ENCODE measurements at regions not wholly inside any gene's neighbourhood (a gene's known extent, or its start where the extent isn't known, plus 50 kb on each side); places are given as distances from the start of the nearest gene placed in this dataset.
A peak's percentile ranks its signal among the peaks of the same experiment; 100 is the strongest.
"Not testable (repeated sequence)": the region's sequence is repeated elsewhere in the genome, so short reads cannot be mapped to it uniquely, and the experiment has no call there.

DNA sequence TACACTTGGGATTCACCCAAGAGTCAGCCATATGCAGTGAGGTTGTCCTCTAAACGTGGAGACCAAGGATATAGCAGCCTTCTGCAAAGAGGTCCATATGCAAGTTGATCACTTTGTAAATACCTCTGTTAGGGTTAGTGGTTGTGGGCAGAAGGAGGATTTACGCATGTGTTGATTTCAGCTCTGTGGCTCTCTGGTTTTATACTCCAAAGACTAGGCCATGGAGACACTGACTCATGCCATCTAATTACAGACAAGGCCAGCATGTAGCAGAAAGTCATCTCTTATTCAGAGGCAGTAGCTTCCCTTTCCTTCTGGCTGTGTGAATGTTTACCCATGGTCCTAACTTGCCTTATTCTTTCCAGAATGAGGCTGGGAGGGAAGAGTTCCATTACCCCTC is 140.9 kb upstream of the GOLGA6L4 start:
- not testable (repeated sequence) for DNase-seq (ENCODE audit: low read depth)

GRCh38 chr15:84097053-84097452 is 138.5 kb upstream of the GOLGA6L4 start:
- DNase-seq (ENCODE audit: low read depth), result not testable (repeated sequence)

DNA sequence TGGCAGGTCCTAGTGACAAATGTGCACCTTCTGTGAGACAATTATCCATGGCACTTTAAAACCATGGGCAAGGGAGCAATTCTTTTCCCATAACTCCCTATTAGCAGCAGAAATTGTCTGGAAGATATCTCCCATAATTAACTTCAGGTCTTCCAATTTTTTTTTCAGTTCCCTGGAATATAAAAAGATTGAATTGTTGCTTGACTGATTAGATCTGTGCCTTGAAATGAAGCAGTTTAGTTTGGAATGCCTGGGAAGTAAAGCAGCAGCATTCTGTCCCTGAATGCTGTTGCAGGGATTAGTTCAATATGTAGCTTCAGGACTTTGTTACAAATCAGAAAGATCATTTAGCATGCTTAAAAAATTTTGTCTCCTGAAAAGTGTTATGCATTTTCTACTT is 137.0 kb upstream of the GOLGA6L4 start:
- no peak for DNase-seq (ENCODE audit: low read depth)

GRCh38 chr15:84099181-84099580 is 136.4 kb upstream of the GOLGA6L4 start:
- peak; percentile 6 for DNase-seq (ENCODE audit: low read depth)

- no peak for DNase-seq (ENCODE audit: low read depth)
Measured at GRCh38 chr15:84103345-84103744, 132.2 kb upstream of the GOLGA6L4 start.

- no peak for DNase-seq (ENCODE audit: low read depth)
Measured at GRCh38 chr15:84104853-84105252, 130.7 kb upstream of the GOLGA6L4 start.

- DNase-seq (ENCODE audit: low read depth), result peak; percentile 4
Measured at GRCh38 chr15:84108728-84109127, 126.8 kb upstream of the GOLGA6L4 start.

- no peak for DNase-seq (ENCODE audit: low read depth)
Measured at GRCh38 chr15:84111575-84111974, 124.0 kb upstream of the GOLGA6L4 start.

DNA sequence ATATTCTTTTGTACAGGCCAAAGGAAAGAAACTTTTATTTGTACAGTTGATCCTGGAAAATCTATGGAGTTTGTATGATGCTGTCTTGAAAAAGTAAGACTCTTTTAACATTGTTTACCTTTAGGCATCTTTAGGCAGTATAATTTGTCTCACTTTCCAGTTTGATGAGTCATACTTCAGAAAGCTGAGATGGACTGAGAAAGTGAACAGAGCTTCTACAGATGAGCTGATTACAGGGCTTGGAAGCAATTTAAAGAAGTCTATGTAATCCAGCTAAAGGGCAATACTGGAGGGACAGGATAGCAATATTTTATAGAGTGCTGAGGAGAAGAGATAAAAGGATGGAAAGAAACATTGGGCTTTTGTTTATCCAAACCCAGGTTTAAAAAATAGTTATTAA is 123.5 kb upstream of the GOLGA6L4 start:
- peak; percentile 19 for DNase-seq (ENCODE audit: low read depth)

- no peak for DNase-seq (ENCODE audit: low read depth)
Measured at GRCh38 chr15:84113919-84114318, 121.7 kb upstream of the GOLGA6L4 start.

DNA sequence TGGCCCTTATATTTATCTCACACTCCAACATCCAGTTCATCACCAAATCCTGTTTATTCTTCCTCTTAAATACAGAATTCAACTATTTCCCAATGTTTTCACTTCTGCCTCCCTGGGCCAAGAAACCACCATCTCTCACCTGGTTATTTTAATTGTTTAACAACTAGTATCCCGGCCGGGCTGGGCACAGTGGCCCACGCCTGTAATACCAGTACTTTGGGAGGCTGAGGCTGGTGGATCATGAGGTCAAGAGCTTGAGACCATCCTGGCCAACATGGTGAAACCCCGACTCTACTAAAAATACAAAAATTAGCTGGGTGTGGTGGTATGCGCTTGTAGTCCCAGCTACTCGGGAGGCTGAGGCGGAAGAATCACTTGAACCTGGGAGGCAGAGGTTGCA is 120.9 kb upstream of the GOLGA6L4 start:
- not testable (repeated sequence) for DNase-seq (ENCODE audit: low read depth)

- not testable (repeated sequence) for DNase-seq (ENCODE audit: low read depth)
Measured at GRCh38 chr15:84119351-84119750, 116.2 kb upstream of the GOLGA6L4 start.

DNA sequence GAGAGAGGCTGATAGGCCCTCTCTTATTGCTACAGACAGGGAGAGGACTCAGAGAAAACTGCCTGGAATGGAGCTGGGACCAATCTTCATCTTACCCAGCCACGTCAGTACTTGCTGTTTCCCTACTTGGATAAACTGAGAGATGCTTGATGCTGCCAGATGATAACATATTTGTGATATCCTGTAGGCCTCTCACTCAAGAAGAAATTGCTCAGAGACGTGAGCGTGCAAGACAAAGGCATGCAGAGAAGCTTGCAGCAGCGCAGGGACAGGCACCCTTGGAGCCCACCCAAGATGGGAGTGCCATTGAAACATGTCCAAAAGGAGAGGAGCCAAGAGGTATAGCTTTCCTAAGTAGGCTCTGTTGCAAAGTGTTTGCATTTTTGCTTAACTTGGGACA is 114.7 kb upstream of the GOLGA6L4 start:
- DNase-seq (ENCODE audit: low read depth), result peak; percentile 7

- peak; percentile 48 for DNase-seq (ENCODE audit: low read depth)
Measured at GRCh38 chr15:84128706-84129105, 106.9 kb upstream of the GOLGA6L4 start.

DNA sequence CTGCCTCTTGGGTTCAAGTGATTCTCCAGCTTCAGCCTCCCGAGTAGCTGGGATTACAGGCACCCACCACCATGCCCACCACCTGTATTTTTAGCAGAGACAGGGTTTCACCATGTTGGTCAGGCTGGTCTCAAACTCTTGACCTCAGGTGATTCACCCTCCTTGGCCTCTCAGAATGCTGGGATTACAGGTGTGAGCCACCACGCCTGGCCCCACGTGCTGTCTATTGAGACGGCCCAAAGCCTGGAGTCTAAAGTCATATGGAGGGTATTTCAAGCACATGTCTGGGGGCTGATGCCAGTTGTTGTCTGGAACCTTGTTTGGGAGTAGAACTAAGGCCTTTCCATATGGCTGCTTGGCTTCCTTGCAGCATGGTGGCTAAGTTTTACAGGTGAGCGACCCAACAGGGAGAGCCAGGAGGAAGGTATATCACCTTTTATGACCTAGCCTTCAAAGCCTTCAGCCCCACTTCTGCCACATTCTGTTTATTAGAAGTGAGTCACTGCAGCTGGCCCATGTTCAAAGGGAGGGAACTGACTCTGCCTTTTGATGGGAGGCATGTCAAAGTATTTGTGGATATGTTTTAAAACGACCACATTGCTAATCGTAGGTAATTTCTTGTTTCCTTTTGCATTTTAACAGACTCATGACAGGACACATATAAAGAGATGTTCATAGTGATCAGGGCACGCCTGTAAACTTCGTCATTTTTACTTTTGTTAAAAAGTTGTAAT is 105.3 kb upstream of the GOLGA6L4 start:
- DNase-seq (ENCODE audit: low read depth), result not testable (repeated sequence)

DNA sequence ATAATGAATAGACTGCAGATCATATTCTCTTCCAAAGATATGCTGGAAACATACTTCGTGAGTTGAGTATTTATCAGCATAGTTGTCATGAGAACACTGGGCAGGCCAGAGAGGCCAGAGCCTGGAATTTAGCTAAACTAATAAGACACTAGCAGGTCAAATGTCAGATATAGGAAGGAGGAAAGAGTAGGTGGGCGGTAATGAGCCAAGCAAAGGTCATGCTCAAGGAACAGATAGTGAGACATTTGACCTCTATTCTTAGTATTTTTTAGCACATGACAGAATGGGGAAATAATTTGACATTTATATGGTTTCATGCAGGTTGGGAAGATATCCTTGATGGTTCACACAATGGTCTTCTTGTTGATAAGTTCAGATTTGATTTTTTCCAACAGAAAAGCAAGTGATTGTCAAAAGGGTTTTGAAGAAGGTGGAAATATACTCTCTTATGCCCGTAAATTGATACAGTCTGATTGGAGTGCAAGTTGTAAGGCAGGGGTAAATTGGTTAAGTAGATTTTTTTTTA is 99.6 kb upstream of the GOLGA6L4 start:
- not testable (repeated sequence) for DNase-seq (ENCODE audit: low read depth)

- peak; percentile 84 for DNase-seq (ENCODE audit: low read depth)
Measured at GRCh38 chr15:84142888-84143337, 92.7 kb upstream of the GOLGA6L4 start.

DNA sequence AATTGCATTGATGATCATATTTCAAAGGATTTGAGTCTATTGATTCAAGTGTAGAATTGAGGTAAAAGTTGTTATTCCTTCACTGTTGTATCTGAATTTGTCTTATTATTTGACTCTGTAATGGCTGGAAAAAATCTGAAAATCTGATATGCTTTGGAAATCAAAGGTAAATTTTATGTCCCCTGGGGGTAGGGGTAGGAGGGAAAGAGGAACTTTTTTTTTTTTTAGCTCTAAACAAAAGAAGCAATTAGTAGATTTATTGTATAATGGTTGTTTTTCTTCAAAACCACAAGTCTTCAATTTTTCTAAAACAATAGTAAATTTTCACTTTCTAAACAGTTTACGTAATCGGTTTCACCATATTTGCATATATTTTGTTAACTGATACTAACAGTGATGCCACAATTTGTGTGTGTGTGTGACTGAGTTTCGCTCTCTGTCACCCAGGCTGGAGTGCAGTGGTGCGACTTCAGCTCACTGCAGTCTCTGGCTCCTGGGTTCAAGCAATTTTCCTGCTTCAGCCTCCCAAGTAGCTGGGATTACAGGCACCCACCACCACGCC is 91.7 kb upstream of the GOLGA6L4 start:
- DNase-seq (ENCODE audit: low read depth), result no peak

DNA sequence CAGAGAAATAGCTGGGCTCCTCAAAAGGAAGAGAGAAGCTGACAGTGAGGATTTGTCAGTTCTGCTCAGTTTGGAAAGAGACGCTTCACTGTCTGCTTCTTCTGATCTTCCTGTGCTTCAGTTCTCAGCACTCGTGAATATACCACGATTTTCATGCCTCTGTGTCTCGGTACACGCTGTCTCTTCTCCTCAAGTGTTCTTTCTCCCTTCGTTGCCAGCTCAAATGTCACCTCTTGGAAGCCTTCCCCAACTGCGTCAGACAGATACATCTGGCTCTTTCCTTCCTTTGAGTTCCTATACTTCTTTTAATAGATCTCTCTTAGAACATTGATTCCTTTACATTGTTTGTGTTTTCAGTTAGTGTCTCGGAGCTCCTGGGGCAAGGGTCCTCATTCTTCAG is 90.6 kb upstream of the GOLGA6L4 start:
- DNase-seq (ENCODE audit: low read depth), result not testable (repeated sequence)

DNA sequence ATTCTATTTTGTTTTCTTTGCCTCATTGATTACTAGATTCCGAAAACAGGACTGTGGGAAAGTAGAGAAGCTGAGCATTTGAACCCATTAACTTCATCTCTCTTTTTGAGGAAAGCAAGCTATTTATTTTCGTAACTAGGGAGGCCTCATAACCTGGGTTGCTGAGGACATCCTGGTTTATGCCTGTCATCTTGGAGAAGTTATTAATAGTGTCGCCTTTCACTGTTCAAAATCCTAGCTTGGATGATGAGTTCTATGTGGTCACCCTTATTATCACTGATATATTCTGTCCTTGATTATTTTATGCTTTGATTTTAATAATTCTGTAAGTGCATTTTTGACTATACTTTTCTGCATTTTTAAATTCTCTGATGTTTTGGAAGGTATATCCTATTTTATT is 89.3 kb upstream of the GOLGA6L4 start:
- not testable (repeated sequence) for DNase-seq (ENCODE audit: low read depth)

DNA sequence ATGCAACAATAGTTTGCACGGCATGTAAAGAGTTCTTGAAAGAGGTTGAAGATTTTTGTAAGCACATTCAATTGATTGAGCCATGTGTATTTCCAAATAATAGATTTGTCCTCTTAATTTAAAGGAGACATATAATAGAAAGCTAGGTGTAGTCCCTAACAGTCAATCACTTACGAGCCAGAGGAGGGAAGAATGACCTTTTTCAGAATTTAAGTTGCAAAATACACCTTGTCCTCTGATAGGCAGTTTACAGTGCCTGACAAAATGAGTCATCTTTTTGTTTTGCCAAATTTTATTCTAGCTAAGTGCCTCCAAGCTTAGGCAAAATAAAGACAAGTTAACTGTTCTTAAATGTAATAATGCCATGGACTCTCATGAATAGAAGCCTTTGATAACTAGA is 88.3 kb upstream of the GOLGA6L4 start:
- DNase-seq (ENCODE audit: low read depth), result not testable (repeated sequence)

DNA sequence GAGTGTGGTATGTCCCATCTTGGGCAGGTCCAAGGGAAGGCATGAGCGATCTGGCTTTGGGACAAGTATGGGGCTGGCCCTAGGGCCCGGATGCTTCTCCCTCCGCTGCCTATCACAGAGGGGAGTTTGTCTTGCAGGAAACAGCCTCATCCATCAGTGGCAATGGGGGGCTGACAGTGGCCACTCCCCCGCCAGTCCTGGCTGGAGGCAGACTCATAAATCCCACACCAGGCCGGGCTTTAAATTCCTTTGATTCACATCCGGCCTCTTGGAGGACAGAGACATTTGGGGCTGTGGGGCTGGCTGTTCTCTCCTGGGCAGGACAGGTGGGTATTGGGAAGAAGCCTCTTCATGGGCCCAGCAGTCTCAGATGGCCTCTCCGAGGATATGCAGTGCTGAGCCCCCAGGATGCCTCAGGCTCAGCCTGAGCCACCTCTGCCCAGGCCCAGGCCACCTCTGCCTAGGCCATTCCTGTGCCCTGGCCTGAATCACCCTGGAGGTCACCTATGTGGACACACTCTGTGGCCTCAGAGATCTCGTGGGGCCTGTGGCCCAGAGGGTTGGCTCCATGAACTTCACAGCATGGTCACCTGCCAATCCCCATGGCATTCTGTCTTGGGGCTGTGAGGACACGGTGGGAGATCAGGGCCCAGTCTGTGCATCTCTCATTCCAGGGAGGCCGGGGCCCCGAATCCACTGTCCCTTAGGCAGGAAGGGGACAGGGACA is 84.2 kb upstream of the GOLGA6L4 start:
- DNase-seq (ENCODE audit: low read depth), result peak; percentile 6
